Germinal center (tissue), 1 donor: ENCODE measurements at regions not wholly inside any gene's neighbourhood (a gene's known extent, or its start where the extent isn't known, plus 50 kb on each side); places are given as distances from the start of the nearest gene placed in this dataset.
"Not testable (repeated sequence)": the region's sequence is repeated elsewhere in the genome, so short reads cannot be mapped to it uniquely, and the experiment has no call there.

ENCODE experiments used
- DNase-seq: peaks from one replicate; pipeline ENCODE4 v3.0.0; 2012; ENCODE audit warnings: mixed read lengths, low spot score

DNA sequence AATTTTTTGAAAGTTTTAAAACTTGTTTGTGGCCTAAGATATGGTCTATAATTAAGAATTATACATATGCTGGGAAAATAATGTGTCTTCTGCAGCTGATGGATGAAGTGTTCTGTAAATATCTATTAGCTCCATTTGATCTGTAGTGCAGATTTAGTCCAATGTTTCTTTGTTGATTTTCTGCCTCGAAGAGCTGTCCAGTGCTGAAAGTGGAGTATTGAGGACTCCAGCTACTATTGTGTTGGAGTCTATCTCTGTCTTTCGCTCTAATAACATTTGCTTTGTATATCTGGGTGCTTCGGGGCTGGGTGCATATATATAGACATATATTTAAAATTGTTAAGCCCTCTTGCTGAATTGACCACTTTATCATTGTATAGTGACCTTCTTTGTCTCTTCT lies 2127.3 kb downstream of the PCDH7 start:
- no peak for DNase-seq

DNA sequence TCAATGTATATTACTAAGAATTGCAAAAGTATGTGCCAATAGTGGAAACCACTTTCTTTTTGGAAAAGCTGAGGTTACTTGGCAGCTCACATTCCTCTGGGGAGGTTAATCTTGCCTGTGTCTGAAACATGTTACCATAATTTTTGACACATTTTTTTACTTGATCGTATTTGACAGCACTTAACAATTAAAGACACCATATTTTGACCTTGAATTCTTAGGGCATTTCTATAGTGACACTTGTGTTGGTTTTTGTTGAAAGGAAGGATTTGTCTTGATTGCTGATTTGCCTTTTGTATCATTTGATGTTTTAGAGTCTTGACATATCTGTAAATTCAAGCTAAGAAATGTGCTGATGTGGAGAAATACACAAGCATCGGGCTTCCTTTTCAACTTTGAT lies 2135.5 kb downstream of the PCDH7 start:
- DNase-seq, result no peak

DNA sequence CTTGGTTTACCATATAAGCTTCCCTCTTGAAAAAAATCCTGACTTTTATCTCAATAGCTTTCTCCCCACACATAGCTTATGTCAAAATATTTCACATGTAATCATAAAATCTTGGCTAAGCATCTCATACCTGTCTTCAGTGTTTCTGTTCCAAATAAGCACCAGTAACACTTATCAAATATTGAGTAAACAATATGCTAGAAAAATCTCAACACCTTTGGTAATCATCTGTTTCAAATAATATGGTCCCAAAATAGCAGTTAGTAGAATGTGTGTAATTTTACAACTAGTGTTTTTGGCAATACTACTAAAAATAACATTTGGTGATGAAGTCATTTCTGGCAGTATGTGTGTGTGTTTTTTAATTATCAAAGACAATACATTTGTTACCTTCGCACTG lies 2138.2 kb downstream of the PCDH7 start:
- DNase-seq, result no peak

GRCh38 chr4:32858971-32859370 lies 2138.8 kb downstream of the PCDH7 start:
- DNase-seq, result no peak

DNA sequence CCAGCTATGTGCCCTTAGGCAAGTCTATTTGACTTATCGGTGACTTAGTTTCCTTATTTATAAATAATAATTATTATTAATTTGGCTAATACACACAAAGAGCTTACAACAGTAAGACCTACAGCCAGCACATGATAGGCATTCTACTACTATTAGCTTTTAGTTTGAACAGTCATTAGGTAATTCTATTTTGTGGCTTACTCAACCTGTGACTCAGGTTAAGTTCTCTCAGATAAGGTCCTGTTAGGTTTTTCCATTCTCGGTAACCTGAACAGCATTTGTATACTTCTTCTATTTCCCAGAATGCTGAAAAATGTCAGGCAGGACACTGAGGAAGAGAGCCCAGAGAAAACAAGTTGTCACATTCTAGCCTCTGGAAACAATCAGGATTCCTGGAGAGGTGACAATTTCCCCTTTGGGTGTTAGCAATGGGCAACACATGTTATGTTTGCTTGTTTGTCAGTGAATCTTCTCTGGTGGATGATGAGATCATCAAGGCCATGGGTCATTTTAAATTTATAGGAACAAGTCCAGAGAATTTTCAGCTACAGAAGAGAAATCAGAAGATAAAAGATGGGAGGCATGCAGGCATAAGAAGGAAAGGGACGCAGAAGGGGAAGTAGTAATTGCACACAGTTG lies 2144.7 kb downstream of the PCDH7 start:
- no peak for DNase-seq

DNA sequence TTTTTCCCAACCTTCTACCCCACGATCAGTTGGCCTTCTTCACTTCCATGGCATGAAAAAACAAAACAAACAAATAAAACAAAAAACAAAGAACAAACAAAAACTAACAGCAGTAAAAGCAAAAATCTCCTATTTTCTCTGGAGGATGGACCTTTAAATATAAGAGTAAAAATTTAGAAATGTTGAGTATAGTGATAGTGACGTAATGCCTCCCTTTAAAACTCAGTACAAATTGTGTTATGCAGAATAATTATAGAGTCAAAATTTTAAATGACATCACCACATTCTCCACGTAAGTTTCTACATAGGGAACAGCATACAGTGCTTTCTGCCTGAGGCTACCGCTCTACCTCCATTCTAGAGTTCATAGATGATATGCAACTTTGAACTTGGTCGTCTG lies 2156.4 kb downstream of the PCDH7 start:
- no peak for DNase-seq

DNA sequence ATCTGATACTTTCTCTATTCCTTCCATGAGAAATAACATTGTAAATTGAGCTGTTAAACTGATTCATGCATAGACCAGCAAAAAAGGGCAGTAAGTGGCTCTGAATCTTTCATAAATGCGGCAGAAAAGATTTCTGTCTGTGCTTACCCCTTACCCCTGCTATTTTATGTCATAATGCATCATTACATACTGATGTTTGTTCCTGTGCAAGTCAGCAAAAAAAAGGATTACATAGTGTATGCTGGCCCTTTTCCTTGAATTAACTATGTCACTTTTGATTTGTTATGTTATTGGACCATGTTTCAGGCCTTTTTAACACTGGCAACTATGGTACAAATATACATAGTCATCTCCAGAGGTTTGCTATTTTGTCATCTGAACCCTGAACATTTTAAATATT lies 2159.7 kb downstream of the PCDH7 start:
- no peak for DNase-seq

GRCh38 chr4:32884198-32884597 lies 2164.0 kb downstream of the PCDH7 start:
- DNase-seq, result no peak

GRCh38 chr4:32890398-32890797 lies 2170.2 kb downstream of the PCDH7 start:
- no peak for DNase-seq

GRCh38 chr4:32909053-32909452 lies 2188.9 kb downstream of the PCDH7 start:
- DNase-seq, result no peak

- DNase-seq, result no peak
Measured at GRCh38 chr4:32909736-32910135, 2189.6 kb downstream of the PCDH7 start.

DNA sequence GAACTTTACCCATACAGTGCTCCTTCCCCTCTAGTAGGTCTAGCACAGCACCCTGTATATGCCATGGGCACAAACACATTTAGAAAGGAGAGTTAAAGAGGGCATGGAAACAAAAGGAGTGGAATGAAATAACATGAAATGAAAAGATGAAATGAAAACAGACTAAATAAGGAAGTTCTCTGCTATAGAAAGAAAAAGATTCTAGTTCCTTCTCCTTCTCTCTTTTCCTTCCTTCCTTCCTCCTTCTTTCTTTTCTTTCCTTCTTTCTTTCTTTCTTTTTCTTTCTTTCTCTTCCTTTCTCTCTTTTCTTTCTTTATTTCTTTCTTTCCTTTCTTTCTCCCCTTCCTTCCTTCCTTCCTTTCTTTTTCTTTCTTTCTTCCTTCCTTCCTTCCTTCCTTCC lies 2197.4 kb downstream of the PCDH7 start:
- DNase-seq, result no peak

- no peak for DNase-seq
Measured at GRCh38 chr4:32929796-32930699, 2209.9 kb downstream of the PCDH7 start.

DNA sequence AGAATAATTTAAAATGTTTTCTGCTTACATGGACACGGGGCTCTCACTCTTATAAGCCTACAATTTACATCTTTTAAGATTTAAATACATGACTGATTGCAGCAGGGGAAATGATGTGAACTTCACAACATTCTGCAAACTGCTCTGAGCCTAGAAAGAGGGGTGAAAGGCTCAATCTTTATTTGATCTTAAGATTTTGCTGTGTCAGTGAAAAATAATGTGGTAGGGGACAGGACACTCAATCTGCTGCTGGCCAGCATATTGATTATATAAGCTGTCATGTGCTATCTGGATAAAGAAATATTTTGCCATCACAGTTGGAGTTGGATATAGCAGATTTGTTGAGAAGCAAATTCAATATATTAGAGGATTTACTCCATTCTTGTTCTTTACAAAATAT lies 2210.5 kb downstream of the PCDH7 start:
- no peak for DNase-seq

GRCh38 chr4:32931475-32931874 lies 2211.3 kb downstream of the PCDH7 start:
- DNase-seq, result no peak

- no peak for DNase-seq
Measured at GRCh38 chr4:32932156-32932555, 2212.0 kb downstream of the PCDH7 start.

GRCh38 chr4:32939222-32939621 lies 2219.1 kb downstream of the PCDH7 start:
- DNase-seq, result not testable (repeated sequence)

DNA sequence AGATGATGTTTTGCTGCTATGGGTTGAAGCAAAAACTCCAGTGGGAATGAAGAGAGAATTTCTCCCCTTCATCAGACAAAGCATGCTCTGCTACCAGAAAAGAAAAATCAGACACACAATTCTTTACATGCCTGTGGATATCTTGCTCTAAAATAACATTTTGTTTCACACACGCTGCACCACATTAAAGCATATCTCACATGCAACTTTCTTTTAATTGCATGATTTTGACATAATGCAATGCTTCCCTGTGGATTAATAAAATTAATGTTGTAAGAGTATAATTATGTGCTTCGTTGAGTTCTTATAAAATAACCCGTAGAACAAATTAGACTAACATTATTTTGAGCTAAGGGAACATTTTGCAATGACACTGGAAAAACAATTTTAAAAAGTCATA lies 2230.7 kb downstream of the PCDH7 start:
- DNase-seq, result no peak

GRCh38 chr4:32958586-32958985 lies 2238.4 kb downstream of the PCDH7 start:
- no peak for DNase-seq

DNA sequence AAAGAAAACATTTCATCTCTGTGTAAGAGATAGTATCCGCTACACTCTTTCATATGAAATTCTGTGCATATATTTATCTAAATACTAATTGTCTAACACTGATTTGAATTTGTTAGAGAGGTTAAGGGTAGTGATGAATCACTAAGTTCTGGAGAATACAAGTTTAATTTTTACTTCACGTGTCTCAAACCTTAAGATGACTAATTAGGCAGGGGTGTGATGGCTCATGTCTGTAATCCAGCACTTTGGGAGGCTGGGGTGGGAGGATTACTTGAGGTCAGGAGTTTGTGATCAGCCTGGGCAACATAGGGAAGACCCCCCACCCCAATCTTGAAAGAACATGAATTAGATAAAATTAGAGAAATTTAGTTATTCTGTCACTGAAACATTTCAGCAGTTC lies 2241.9 kb downstream of the PCDH7 start:
- no peak for DNase-seq

GRCh38 chr4:32985256-32985655 lies 2265.1 kb downstream of the PCDH7 start:
- no peak for DNase-seq

- no peak for DNase-seq
Measured at GRCh38 chr4:32986236-32986635, 2266.1 kb downstream of the PCDH7 start.

DNA sequence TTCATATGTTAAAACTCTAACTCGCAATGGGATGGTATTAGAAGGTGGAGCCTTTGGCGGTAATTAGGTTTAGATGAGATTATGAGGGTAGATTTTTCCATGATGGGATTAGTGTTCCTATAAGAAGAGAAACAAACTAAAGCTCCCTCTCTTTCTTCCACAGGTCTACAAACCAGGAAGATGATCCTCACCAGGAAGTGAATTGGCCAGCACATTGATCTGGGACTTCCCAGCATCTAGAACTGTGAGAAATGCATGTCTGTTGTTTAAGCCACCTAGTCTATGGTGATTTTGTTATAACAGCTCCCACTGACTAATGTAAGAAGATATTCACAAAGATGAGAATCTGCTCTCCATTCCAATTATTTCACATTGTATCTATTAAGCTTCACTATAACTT lies 2266.9 kb downstream of the PCDH7 start:
- DNase-seq, result no peak
